GM12878 (cell line): ENCODE measurements at regions not wholly inside any gene's neighbourhood (a gene's known extent, or its start where the extent isn't known, plus 50 kb on each side); places are given as distances from the start of the nearest gene placed in this dataset.

Experiments
- ATAC-seq: fragments of 200-7000 bp; cut with Tn5 transposase; 3 replicates; pipeline ENCODE4 v1.9.1; 2020; ENCODE audit warnings: mild to moderate bottlenecking, moderate library complexity
- BruUV-seq: library from RNA; stranded (reverse); fragments of 400-500 nt; replicated peaks from 2 replicates; lab custom pipeline; 2021; lab: Mats Ljungman, UMichigan
- CTCF ChIA-PET: fragments of 300-600 bp; sonication (Branson Sonifier 250); formaldehyde crosslinking; extraction: SDS; loops from one replicate; lab custom pipeline; 2021; ENCODE audit warnings: inconsistent platforms; lab: Yijun Ruan, JAX
- POLR2A ChIA-PET: fragments of 350-600 bp; formaldehyde crosslinking; extraction: SDS; loops from one replicate; lab custom pipeline; 2021; ENCODE audit warnings: inconsistent platforms; lab: Charles Lee
- RAD21 ChIA-PET: fragments of 300-600 bp; sonication (Branson Sonifier 250); formaldehyde crosslinking; loops from one replicate; lab custom pipeline; 2023; ENCODE audit warnings: antibody characterized with exemption; ENCODE audit not compliant: unreplicated experiment; lab: Charles Lee
- SMC1A ChIA-PET: fragments of 300-600 bp; sonication (Branson Sonifier 250); formaldehyde crosslinking; loops from one replicate; lab custom pipeline; 2023; ENCODE audit not compliant: unreplicated experiment, uncharacterized antibody; lab: Charles Lee
- DNase-seq: peaks from one replicate; pipeline ENCODE4 v3.0.0-alpha.2; 2011; ENCODE audit warnings: low read depth, low spot score
- FAIRE-seq: peaks from 3 replicates; lab custom pipeline; 2011; peaks lifted over from hg19 to GRCh38; lab: Jason Lieb, UNC
- H2AFZ ChIP-seq: 2 replicates; pipeline ENCODE4 v1.6.0; 2011; ENCODE audit warnings: low read depth, low read length, control low read depth; ENCODE audit not compliant: control insufficient read depth
- H3K27ac ChIP-seq: 2 replicates; pipeline ENCODE4 v1.5.1; 2011; ENCODE audit warnings: control low read depth; ENCODE audit not compliant: control insufficient read depth, insufficient read depth
- H3K27me3 ChIP-seq, 2 experiments: replicated peaks in 1 of 2; 2 replicates each; pipeline versions ENCODE4 v1.6.0 to v1.6.1; 2011; ENCODE audit warnings: low read length in 1 of 2; ENCODE audit not compliant: control insufficient read depth in 2 of 2, insufficient read depth in 2 of 2
- H3K36me3 ChIP-seq, 2 experiments: 2 replicates each; pipeline ENCODE4 v1.5.1; 2011; ENCODE audit warnings: low read length in 1 of 2; ENCODE audit not compliant: control insufficient read depth in 2 of 2, insufficient read depth in 2 of 2
- H3K4me1 ChIP-seq: 2 replicates; pipeline ENCODE4 v1.6.1; 2011; ENCODE audit warnings: mild to moderate bottlenecking, low read length, moderate library complexity, mixed read lengths; ENCODE audit not compliant: control insufficient read depth, insufficient read depth
- H3K4me2 ChIP-seq: 2 replicates; pipeline ENCODE4 v1.6.0; 2011; ENCODE audit warnings: control low read depth; ENCODE audit not compliant: control insufficient read depth, insufficient read depth
- H3K4me3 ChIP-seq: fragments of 200-600 bp; sonication (generic); 2 replicates; pipeline ENCODE4 v1.5.1; 2016
- H3K79me2 ChIP-seq: 2 replicates; pipeline ENCODE4 v1.6.0; 2011; ENCODE audit warnings: low read length; ENCODE audit not compliant: control insufficient read depth, insufficient read depth
- H3K9ac ChIP-seq: 2 replicates; pipeline ENCODE4 v1.8.0; 2011; ENCODE audit warnings: low read length, control low read depth, mixed read lengths; ENCODE audit not compliant: control insufficient read depth, insufficient read depth
- H3K9me3 ChIP-seq: replicated peaks from 3 replicates; pipeline ENCODE4 v1.5.1; 2011; ENCODE audit warnings: mild to moderate bottlenecking, low read length; ENCODE audit not compliant: control insufficient read depth, insufficient read depth
- H4K20me1 ChIP-seq: 2 replicates; pipeline ENCODE4 v1.6.0; 2011; ENCODE audit not compliant: control insufficient read depth, insufficient read depth
- BMI1 ChIP-seq: fragments of 450-650 bp; IDR thresholded peaks from 2 replicates; pipeline ENCODE4 v1.6.1; 2016; ENCODE audit warnings: mild to moderate bottlenecking, moderate library complexity, borderline replicate concordance
- E2F4 ChIP-seq: IDR thresholded peaks from 2 replicates; pipeline ENCODE4 v1.6.1; 2012; ENCODE audit warnings: low read depth, low read length, improper control_type of control experiment
- HDGF ChIP-seq: fragments of 450-650 bp; IDR thresholded peaks from 2 replicates; pipeline ENCODE4 v1.6.1; 2016; ENCODE audit warnings: antibody characterized with exemption
- LARP7 ChIP-seq: fragments of 450-650 bp; IDR thresholded peaks from 2 replicates; pipeline ENCODE4 v1.6.1; 2017; ENCODE audit warnings: mild to moderate bottlenecking
- MEF2A ChIP-seq: IDR thresholded peaks from 2 replicates; pipeline ENCODE4 v1.6.1; 2011; ENCODE audit warnings: low read depth, mild to moderate bottlenecking, low read length, moderate library complexity; ENCODE audit not compliant: insufficient read depth
- MTA3 ChIP-seq: IDR thresholded peaks from 2 replicates; pipeline ENCODE4 v1.6.1; 2012; ENCODE audit warnings: low read length, inconsistent platforms, borderline replicate concordance
- MXI1 ChIP-seq: fragments of 150-350 bp; IDR thresholded peaks from 2 replicates; pipeline ENCODE4 v1.6.1; 2011; ENCODE audit warnings: low read depth, mild to moderate bottlenecking, inconsistent platforms, low read length, improper control_type of control experiment
- NFIC ChIP-seq: IDR thresholded peaks from 2 replicates; pipeline ENCODE4 v1.6.1; 2012; ENCODE audit warnings: low read depth, mild to moderate bottlenecking, inconsistent platforms, low read length, moderate library complexity
- TCF12 ChIP-seq: IDR thresholded peaks from 2 replicates; pipeline ENCODE4 v1.6.1; 2011; ENCODE audit warnings: low read depth, mild to moderate bottlenecking, low read length
- WGBS: methylation state at CpG from one replicate; pipeline ENCODE4 v1.1.6; 2016; ENCODE audit warnings: low lambda C conversion rate; ENCODE audit not compliant: insufficient replicate concordance, insufficient coverage; ENCODE audit errors: missing lambda C conversion rate; 5-methylcytosine and 5-hydroxymethylcytosine counted together
- in situ Hi-C: fragments of 300-500 bp; cut with MboI; formaldehyde crosslinking; loops from 9 replicates; pipeline ENCODE4 v1.14.3; 2018; ENCODE audit warnings: mixed read lengths
- intact Hi-C: fragments of 100-400 bp; cut with micrococcal nuclease; formaldehyde crosslinking; loops from one replicate; pipeline ENCODE4 v1.14.2; 2022; ENCODE audit not compliant: unreplicated experiment

- no peak for TF ChIP-seq LARP7
These were observed 143.9 kb downstream of the DMRTA1 start (continued) for GRCh38 chr9:22590336-22591033.

GRCh38 chr9:22595805-22596204, 149.2 kb downstream of the DMRTA1 start:
- no peak overlapping the region for H3K27ac ChIP-seq
- H3K79me2 ChIP-seq, result no peaks in the 10 kb centered on the region
- in situ Hi-C loops (no loop called here), intact Hi-C loops (no loop called here)
- no peaks in the 10 kb centered on the region for H3K27me3 ChIP-seq
- POLR2A ChIA-PET, result no interaction called here
- DNase-seq, result no peak
- CTCF ChIA-PET, result no interaction called here
- H3K4me2 ChIP-seq, result no peak overlapping the region
- FAIRE-seq, result no peak
- TF ChIP-seq MTA3 (no peak), NFIC (no peak), MXI1 (no peak), MEF2A (no peak), E2F4 (no peak), TCF12 (no peak), HDGF (no peak), BMI1 (no peak)
- no peaks in the 10 kb centered on the region for H4K20me1 ChIP-seq
- no peak overlapping the region for H3K4me3 ChIP-seq
- SMC1A ChIA-PET, result no interaction called here
- H3K9ac ChIP-seq, result no peak overlapping the region
- H2AFZ ChIP-seq, result no peak overlapping the region
- WGBS, result 62% methylated on average over 3 of the region's 3 CpGs
- H3K36me3 ChIP-seq, result no peaks in the 10 kb centered on the region
- RAD21 ChIA-PET, result no interaction called here
- H3K4me1 ChIP-seq, result no peaks in the 10 kb centered on the region
- ATAC-seq, result no peak
- no peaks in the 10 kb centered on the region for H3K9me3 ChIP-seq
- BruUV-seq, result no TSS peak
